Neural crest cell (in vitro differentiated cells): ENCODE measurements at regions not wholly inside any gene's neighbourhood (a gene's known extent, or its start where the extent isn't known, plus 50 kb on each side); places are given as distances from the start of the nearest gene placed in this dataset.

Experiments
- DNase-seq: peaks from one replicate; pipeline ENCODE4 v3.0.0; 2021; ENCODE audit warnings: low read depth, mixed read lengths, low spot score
- H3K27ac Mint-ChIP-seq: one replicate; pipeline ENCODE4 v1.8.0; 2021; ENCODE audit warnings: mild to moderate bottlenecking, mixed read lengths; ENCODE audit not compliant: unreplicated experiment
- H3K27me3 Mint-ChIP-seq: 2 replicates; pipeline ENCODE4 v1.8.0; 2021; ENCODE audit warnings: low read depth, mild to moderate bottlenecking, mixed read lengths
- H3K36me3 Mint-ChIP-seq: 2 replicates; pipeline ENCODE4 v1.8.0; 2021; ENCODE audit warnings: low read depth, mild to moderate bottlenecking, mixed read lengths
- H3K4me1 Mint-ChIP-seq: 2 replicates; pipeline ENCODE4 v1.8.0; 2021; ENCODE audit warnings: mixed read lengths
- H3K4me3 Mint-ChIP-seq: one replicate; pipeline ENCODE4 v1.8.0; 2021; ENCODE audit warnings: mild to moderate bottlenecking, mixed read lengths
- H3K9me3 Mint-ChIP-seq: 2 replicates; pipeline ENCODE4 v1.8.0; 2021; ENCODE audit warnings: mixed read lengths
- CTCF ChIP-seq: fragments of 200-600 bp; sonication (generic); conservative IDR thresholded peaks from 2 replicates; pipeline ENCODE4 v1.5.0; 2021; ENCODE audit warnings: antibody characterized with exemption, mild to moderate bottlenecking

- Mint-ChIP-seq H3K27ac (no peak overlapping the region), H3K27me3 (no peaks in the 10 kb centered on the region), H3K36me3 (no peaks in the 10 kb centered on the region), H3K9me3 (no peaks in the 10 kb centered on the region), H3K4me3 (no peak overlapping the region), H3K4me1 (peaks cover 13% of the 10 kb centered on the region)
- DNase-seq, result no peak
- no peak for TF ChIP-seq CTCF
These were observed 97.9 kb upstream of the CPEB4 start for GRCh38 chr5:173790177-173790719.

- Mint-ChIP-seq H3K4me1 (peaks cover 10% of the 10 kb centered on the region), H3K27ac (no peak overlapping the region), H3K27me3 (no peaks in the 10 kb centered on the region), H3K9me3 (no peaks in the 10 kb centered on the region), H3K36me3 (no peaks in the 10 kb centered on the region), H3K4me3 (no peak overlapping the region)
- no peak for TF ChIP-seq CTCF
- no peak for DNase-seq
These were observed 97.2 kb upstream of the CPEB4 start for GRCh38 chr5:173790836-173791546.

- Mint-ChIP-seq H3K4me3 (no peak overlapping the region), H3K27me3 (no peaks in the 10 kb centered on the region), H3K4me1 (peaks cover 2% of the 10 kb centered on the region), H3K9me3 (no peaks in the 10 kb centered on the region), H3K36me3 (no peaks in the 10 kb centered on the region), H3K27ac (no peak overlapping the region)
- no peak for DNase-seq
- no peak for TF ChIP-seq CTCF
These were observed 96.3 kb upstream of the CPEB4 start for GRCh38 chr5:173791878-173792277.

- no peaks in the 10 kb centered on the region for H3K27me3 Mint-ChIP-seq
- H3K4me1 Mint-ChIP-seq, result no peaks in the 10 kb centered on the region
- DNase-seq, result no peak
- no peak overlapping the region for H3K4me3 Mint-ChIP-seq
- no peak for TF ChIP-seq CTCF
- H3K27ac Mint-ChIP-seq, result no peak overlapping the region
- no peaks in the 10 kb centered on the region for H3K36me3 Mint-ChIP-seq
- H3K9me3 Mint-ChIP-seq, result no peaks in the 10 kb centered on the region
These were observed 95.2 kb upstream of the CPEB4 start for GRCh38 chr5:173792781-173793547.

- Mint-ChIP-seq H3K36me3 (no peaks in the 10 kb centered on the region), H3K27me3 (no peaks in the 10 kb centered on the region), H3K4me3 (no peak overlapping the region), H3K9me3 (no peaks in the 10 kb centered on the region), H3K4me1 (no peaks in the 10 kb centered on the region), H3K27ac (no peak overlapping the region)
- TF ChIP-seq CTCF, result no peak
- no peak for DNase-seq
These were observed 94.3 kb upstream of the CPEB4 start for GRCh38 chr5:173793648-173794548.
